Right lobe of liver (tissue), 4 donors: ENCODE measurements at regions not wholly inside any gene's neighbourhood (a gene's known extent, or its start where the extent isn't known, plus 50 kb on each side); places are given as distances from the start of the nearest gene placed in this dataset.

ENCODE experiments used
- POLR2A ChIP-seq: fragments of 450-650 bp; IDR thresholded peaks from one replicate; pipeline ENCODE4 v1.6.1; 2017; ENCODE audit warnings: antibody characterized with exemption, mild to moderate bottlenecking
- TF ChIP-seq, protein P1 (sequence below), 4 donors: fragments of 200-600 bp in 3 of 4; fragments of 450-650 bp in 1 of 4; IDR thresholded peaks; one replicate each; pipeline versions ENCODE4 v1.5.1 to v1.8.0; 2016 to 2022; ENCODE audit warnings: antibody characterized with exemption in 4 of 4, mild to moderate bottlenecking in 2 of 4
- donor health status: DM: no; HTN: no; CAD: no.
- donor health status: DM: no; HTN: no; CAD: no.
- donor health status: DM: no; HTN: yes; CAD: no.

DNA sequence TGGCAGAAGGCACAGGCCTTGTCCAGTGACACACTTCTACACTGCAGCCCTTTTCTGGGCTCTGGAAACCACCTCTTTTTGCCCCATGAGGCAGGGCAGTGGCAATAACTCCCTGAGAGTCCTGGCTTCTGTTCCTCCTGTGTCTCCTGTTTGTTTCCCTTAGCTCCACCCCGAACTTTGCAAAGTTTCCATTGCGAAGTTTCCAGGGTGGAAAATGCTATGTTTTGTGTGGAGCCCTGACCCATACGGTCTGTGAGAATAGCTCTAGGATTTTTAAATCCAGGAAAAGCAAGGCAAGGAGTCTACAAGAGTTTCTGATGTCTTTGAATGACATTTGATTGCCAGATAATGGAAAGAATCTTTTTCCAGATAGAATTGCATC is 92.2 kb upstream of the AKR1E2 start:
- TF ChIP-seq POLR2A, result no peak
- TF ChIP-seq, protein P1, sequence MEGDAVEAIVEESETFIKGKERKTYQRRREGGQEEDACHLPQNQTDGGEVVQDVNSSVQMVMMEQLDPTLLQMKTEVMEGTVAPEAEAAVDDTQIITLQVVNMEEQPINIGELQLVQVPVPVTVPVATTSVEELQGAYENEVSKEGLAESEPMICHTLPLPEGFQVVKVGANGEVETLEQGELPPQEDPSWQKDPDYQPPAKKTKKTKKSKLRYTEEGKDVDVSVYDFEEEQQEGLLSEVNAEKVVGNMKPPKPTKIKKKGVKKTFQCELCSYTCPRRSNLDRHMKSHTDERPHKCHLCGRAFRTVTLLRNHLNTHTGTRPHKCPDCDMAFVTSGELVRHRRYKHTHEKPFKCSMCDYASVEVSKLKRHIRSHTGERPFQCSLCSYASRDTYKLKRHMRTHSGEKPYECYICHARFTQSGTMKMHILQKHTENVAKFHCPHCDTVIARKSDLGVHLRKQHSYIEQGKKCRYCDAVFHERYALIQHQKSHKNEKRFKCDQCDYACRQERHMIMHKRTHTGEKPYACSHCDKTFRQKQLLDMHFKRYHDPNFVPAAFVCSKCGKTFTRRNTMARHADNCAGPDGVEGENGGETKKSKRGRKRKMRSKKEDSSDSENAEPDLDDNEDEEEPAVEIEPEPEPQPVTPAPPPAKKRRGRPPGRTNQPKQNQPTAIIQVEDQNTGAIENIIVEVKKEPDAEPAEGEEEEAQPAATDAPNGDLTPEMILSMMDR (IDR thresholded peaks at IDR 0.05), result no peak
